Keratinocyte (primary cell): ENCODE measurements at regions not wholly inside any gene's neighbourhood (a gene's known extent, or its start where the extent isn't known, plus 50 kb on each side); places are given as distances from the start of the nearest gene placed in this dataset.

ENCODE experiments used
- DNase-seq: peaks from one replicate; pipeline ENCODE4 v3.0.0-alpha.2; 2011; ENCODE audit warnings: low read depth, missing footprints, low spot score
- FAIRE-seq: peaks from 2 replicates; lab custom pipeline; 2011; peaks lifted over from hg19 to GRCh38; lab: Jason Lieb, UNC
- H2AFZ ChIP-seq: 2 replicates; pipeline ENCODE4 v1.6.0; 2012; ENCODE audit warnings: low read length, control low read depth, inconsistent platforms; ENCODE audit not compliant: control insufficient read depth
- H3K27ac ChIP-seq: 2 replicates; pipeline ENCODE4 v1.5.1; 2011; ENCODE audit warnings: low read length; ENCODE audit not compliant: control insufficient read depth, insufficient read depth
- H3K27me3 ChIP-seq: 3 replicates; pipeline ENCODE4 v1.6.0; 2011; ENCODE audit warnings: low read length; ENCODE audit not compliant: control insufficient read depth, insufficient read depth; ENCODE audit errors: extremely low read depth
- H3K36me3 ChIP-seq, 2 experiments: 2 replicates in 1 of 2; 3 replicates in 1 of 2; pipeline ENCODE4 v1.5.1; 2011; ENCODE audit warnings: low read length in 2 of 2, mild to moderate bottlenecking in 1 of 2; ENCODE audit not compliant: control insufficient read depth in 2 of 2, insufficient read depth in 2 of 2; ENCODE audit errors: extremely low read depth in 1 of 2
- H3K4me1 ChIP-seq: 3 replicates; pipeline ENCODE4 v1.5.1; 2011; ENCODE audit warnings: low read length; ENCODE audit not compliant: control insufficient read depth, insufficient read depth; ENCODE audit errors: extremely low read depth
- H3K4me2 ChIP-seq: 3 replicates; pipeline ENCODE4 v1.6.0; 2011; ENCODE audit warnings: low read depth, low read length; ENCODE audit not compliant: control insufficient read depth, insufficient read depth; ENCODE audit errors: extremely low read depth
- H3K4me3 ChIP-seq, 3 experiments: fragments of 200-600 bp in 1 of 3; sonication (generic) in 1 of 3; 2 replicates in 2 of 3; 3 replicates in 1 of 3; pipeline ENCODE4 v1.5.1; 2011 to 2016; ENCODE audit warnings: low read length in 3 of 3, mild to moderate bottlenecking in 3 of 3, control low read depth in 2 of 3, inconsistent platforms in 1 of 3, low read depth in 1 of 3, mixed read lengths in 1 of 3, mixed run types in 1 of 3, moderate library complexity in 1 of 3; ENCODE audit not compliant: control insufficient read depth in 2 of 3, insufficient read depth in 2 of 3; ENCODE audit errors: extremely low read depth in 1 of 3
- H3K79me2 ChIP-seq: 2 replicates; pipeline ENCODE4 v1.6.0; 2012; ENCODE audit warnings: low read length; ENCODE audit not compliant: control insufficient read depth, insufficient read depth
- H3K9ac ChIP-seq: 3 replicates; pipeline ENCODE4 v1.6.0; 2011; ENCODE audit warnings: low read length; ENCODE audit not compliant: control insufficient read depth, insufficient read depth; ENCODE audit errors: extremely low read depth
- H3K9me1 ChIP-seq: 3 replicates; pipeline ENCODE4 v1.6.0; 2011; ENCODE audit warnings: low read length; ENCODE audit not compliant: control insufficient read depth, insufficient read depth; ENCODE audit errors: extremely low read depth
- H3K9me3 ChIP-seq: 2 replicates; pipeline ENCODE4 v1.5.1; 2012; ENCODE audit warnings: low read depth, low read length; ENCODE audit not compliant: control insufficient read depth
- H4K20me1 ChIP-seq: 3 replicates; pipeline ENCODE4 v1.6.0; 2011; ENCODE audit warnings: low read length; ENCODE audit not compliant: control insufficient read depth, insufficient read depth; ENCODE audit errors: extremely low read depth
- EZH2 ChIP-seq: IDR thresholded peaks from one replicate; pipeline ENCODE4 v1.6.1; 2012; ENCODE audit warnings: inconsistent platforms, mild to moderate bottlenecking, low read length, moderate library complexity
- dilution Hi-C: fragments of 300-500 bp; cut with MboI; formaldehyde crosslinking; loops from one replicate; pipeline ENCODE4 v1.7.0; 2020; ENCODE audit warnings: low sequenced_read_pairs; ENCODE audit not compliant: extremely low pct_ligation_motif_present
- TF ChIP-seq, protein P1 (sequence below), 3 experiments: IDR thresholded peaks in 1 of 3; conservative IDR thresholded peaks in 1 of 3; optimal IDR thresholded peaks in 1 of 3; 2 replicates in 2 of 3; 3 replicates in 1 of 3; pipeline versions ENCODE3 to v1.5.1; 2011; ENCODE audit warnings: low read length in 3 of 3, mild to moderate bottlenecking in 3 of 3, moderate library complexity in 2 of 3, control low read depth in 1 of 3, inconsistent platforms in 1 of 3; ENCODE audit not compliant: insufficient read depth in 2 of 3; ENCODE audit errors: extremely low read depth in 1 of 3

DNA sequence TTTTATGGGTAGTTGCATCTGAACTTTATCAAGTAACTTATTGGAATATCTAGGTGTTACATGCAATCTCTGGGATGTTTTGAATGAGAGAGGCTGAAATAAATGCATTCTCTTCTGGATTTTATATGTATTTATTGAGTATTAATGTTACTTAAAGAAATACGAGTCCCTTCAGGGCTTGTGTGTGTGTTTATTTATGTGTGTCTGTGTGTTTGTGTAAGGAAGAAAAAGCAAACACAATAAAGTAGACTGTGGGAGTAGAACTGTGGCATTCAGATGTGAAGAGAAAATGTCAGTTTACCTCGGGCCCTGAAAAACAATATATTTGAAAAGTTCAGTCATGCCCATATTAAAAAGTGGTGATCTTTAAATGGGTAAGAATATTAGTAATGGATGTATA, 250.5 kb downstream of the RPL10L start:
- Histone ChIP-seq H3K4me2 (no peak overlapping the region), H4K20me1 (no peaks in the 10 kb centered on the region)
- dilution Hi-C loops, result no loop called here

GRCh38 chr14:46399049-46399448, 252.5 kb downstream of the RPL10L start:
- no peaks in the 10 kb centered on the region for H3K36me3 ChIP-seq
- H3K9ac ChIP-seq, result no peak overlapping the region
- H2AFZ ChIP-seq, result no peak overlapping the region
- no peak overlapping the region for H3K4me2 ChIP-seq
- no peaks in the 10 kb centered on the region for H3K9me3 ChIP-seq
- TF ChIP-seq, protein P1, sequence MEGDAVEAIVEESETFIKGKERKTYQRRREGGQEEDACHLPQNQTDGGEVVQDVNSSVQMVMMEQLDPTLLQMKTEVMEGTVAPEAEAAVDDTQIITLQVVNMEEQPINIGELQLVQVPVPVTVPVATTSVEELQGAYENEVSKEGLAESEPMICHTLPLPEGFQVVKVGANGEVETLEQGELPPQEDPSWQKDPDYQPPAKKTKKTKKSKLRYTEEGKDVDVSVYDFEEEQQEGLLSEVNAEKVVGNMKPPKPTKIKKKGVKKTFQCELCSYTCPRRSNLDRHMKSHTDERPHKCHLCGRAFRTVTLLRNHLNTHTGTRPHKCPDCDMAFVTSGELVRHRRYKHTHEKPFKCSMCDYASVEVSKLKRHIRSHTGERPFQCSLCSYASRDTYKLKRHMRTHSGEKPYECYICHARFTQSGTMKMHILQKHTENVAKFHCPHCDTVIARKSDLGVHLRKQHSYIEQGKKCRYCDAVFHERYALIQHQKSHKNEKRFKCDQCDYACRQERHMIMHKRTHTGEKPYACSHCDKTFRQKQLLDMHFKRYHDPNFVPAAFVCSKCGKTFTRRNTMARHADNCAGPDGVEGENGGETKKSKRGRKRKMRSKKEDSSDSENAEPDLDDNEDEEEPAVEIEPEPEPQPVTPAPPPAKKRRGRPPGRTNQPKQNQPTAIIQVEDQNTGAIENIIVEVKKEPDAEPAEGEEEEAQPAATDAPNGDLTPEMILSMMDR (optimal IDR thresholded peaks at IDR 0.05 in 1 of 3, IDR thresholded peaks at IDR 0.05 in 1 of 3, conservative IDR thresholded peaks at IDR 0.05 in 1 of 3; ENCODE audit: extremely low read depth in 1 of 3, insufficient read depth in 2 of 3, low read length in 3 of 3), result no peak
- no peak for TF ChIP-seq EZH2
- dilution Hi-C loops, result no loop called here
- no peak overlapping the region for H3K4me3 ChIP-seq
- no peaks in the 10 kb centered on the region for H3K4me1 ChIP-seq
- H3K27me3 ChIP-seq, result no peaks in the 10 kb centered on the region
- no peak overlapping the region for H3K27ac ChIP-seq
- no peak for DNase-seq
- no peaks in the 10 kb centered on the region for H3K9me1 ChIP-seq
- FAIRE-seq, result no peak
- no peaks in the 10 kb centered on the region for H4K20me1 ChIP-seq
- no peaks in the 10 kb centered on the region for H3K79me2 ChIP-seq

More for the DNA sequence above, 250.5 kb downstream of the RPL10L start:
- H3K36me3 ChIP-seq, result no peaks in the 10 kb centered on the region
- TF ChIP-seq EZH2, result no peak
- TF ChIP-seq, protein P1 (optimal IDR thresholded peaks at IDR 0.05 in 1 of 3, IDR thresholded peaks at IDR 0.05 in 1 of 3, conservative IDR thresholded peaks at IDR 0.05 in 1 of 3; ENCODE audit: extremely low read depth in 1 of 3, insufficient read depth in 2 of 3, low read length in 3 of 3), result no peak
- H3K9me3 ChIP-seq, result no peaks in the 10 kb centered on the region
- DNase-seq (no peak), FAIRE-seq (no peak)
- no peaks in the 10 kb centered on the region for H3K9me1 ChIP-seq
- no peaks in the 10 kb centered on the region for H3K27me3 ChIP-seq
- no peaks in the 10 kb centered on the region for H3K79me2 ChIP-seq
- H3K27ac ChIP-seq, result no peak overlapping the region
- H3K4me1 ChIP-seq, result no peaks in the 10 kb centered on the region
- no peak overlapping the region for H2AFZ ChIP-seq
- H3K9ac ChIP-seq, result no peak overlapping the region
- H3K4me3 ChIP-seq, result no peak overlapping the region
